GM12878 (cell line): ENCODE measurements at regions not wholly inside any gene's neighbourhood (a gene's known extent, or its start where the extent isn't known, plus 50 kb on each side); places are given as distances from the start of the nearest gene placed in this dataset.

Experiments used
- BACH1 ChIP-seq: fragments of 450-650 bp; IDR thresholded peaks from 2 replicates; pipeline ENCODE4 v1.6.1; 2017; ENCODE audit warnings: mild to moderate bottlenecking, borderline replicate concordance
- CBFB ChIP-seq: IDR thresholded peaks from 2 replicates; pipeline ENCODE4 v1.6.1; 2016; ENCODE audit warnings: antibody characterized with exemption, low read depth
- EP300 ChIP-seq, 2 experiments: fragments of 150-350 bp in 1 of 2; IDR thresholded peaks; 2 replicates each; pipeline ENCODE4 v1.6.1; 2011 to 2012; ENCODE audit warnings: low read depth in 2 of 2, low read length in 2 of 2, borderline replicate concordance in 1 of 2, improper control_type of control experiment in 1 of 2, inconsistent platforms in 1 of 2; ENCODE audit not compliant: control insufficient read depth in 1 of 2
- FOS ChIP-seq: IDR thresholded peaks from 3 replicates; pipeline ENCODE4 v1.6.1; 2011; ENCODE audit warnings: borderline replicate concordance; ENCODE audit not compliant: insufficient read length; ENCODE audit errors: extremely low read depth
- FOXK2 ChIP-seq: fragments of 450-650 bp; IDR thresholded peaks from 2 replicates; pipeline ENCODE4 v1.6.1; 2017; ENCODE audit warnings: mild to moderate bottlenecking, moderate library complexity
- IKZF1 ChIP-seq: fragments of 450-650 bp; conservative IDR thresholded peaks from 2 replicates; pipeline ENCODE4 v1.6.1; 2017; ENCODE audit warnings: antibody characterized with exemption, mild to moderate bottlenecking
- IRF3 ChIP-seq: fragments of 450-650 bp; IDR thresholded peaks from 2 replicates; pipeline ENCODE4 v1.6.1; 2014; ENCODE audit warnings: mild to moderate bottlenecking
- JUNB ChIP-seq: IDR thresholded peaks from 2 replicates; pipeline ENCODE4 v1.6.1; 2016; ENCODE audit warnings: antibody characterized with exemption, mild to moderate bottlenecking
- NR2F1 ChIP-seq: fragments of 450-650 bp; conservative IDR thresholded peaks from 2 replicates; pipeline ENCODE4 v1.6.1; 2017; ENCODE audit warnings: mild to moderate bottlenecking
- RB1 ChIP-seq: fragments of 450-650 bp; formaldehyde crosslinking; IDR thresholded peaks from 2 replicates; pipeline ENCODE4 v1.6.1; 2017; ENCODE audit warnings: mild to moderate bottlenecking, borderline replicate concordance
- RELB ChIP-seq: fragments of 450-650 bp; IDR thresholded peaks from 2 replicates; pipeline ENCODE4 v1.6.1; 2017; ENCODE audit warnings: low read depth, mild to moderate bottlenecking, moderate library complexity
- REST ChIP-seq: IDR thresholded peaks from 2 replicates; pipeline ENCODE4 v1.6.1; 2012; ENCODE audit warnings: mild to moderate bottlenecking, low read depth, low read length
- SMARCA5 ChIP-seq: fragments of 450-650 bp; IDR thresholded peaks from 2 replicates; pipeline ENCODE4 v1.6.1; 2017; ENCODE audit warnings: mild to moderate bottlenecking
- TCF3 ChIP-seq: IDR thresholded peaks from 2 replicates; pipeline ENCODE4 v1.6.1; 2012; ENCODE audit warnings: low read depth, mild to moderate bottlenecking, low read length, borderline replicate concordance; ENCODE audit not compliant: insufficient read depth
- ZBTB33 ChIP-seq: fragments of 450-650 bp; IDR thresholded peaks from 2 replicates; pipeline ENCODE4 v1.6.1; 2017; ENCODE audit warnings: mild to moderate bottlenecking
- ZNF24 ChIP-seq: fragments of 450-650 bp; IDR thresholded peaks from 2 replicates; pipeline ENCODE4 v1.6.1; 2017; ENCODE audit warnings: antibody characterized with exemption, mild to moderate bottlenecking

- peak; percentile 71; the same call in 1 of the 2 replicates for TF ChIP-seq REST
- no peak for TF ChIP-seq ZNF24
- no peak for TF ChIP-seq JUNB
- TF ChIP-seq SMARCA5: no peak
- TF ChIP-seq ZBTB33: no peak
- no peak for TF ChIP-seq IRF3
- peak; percentile 15; the same call in 1 of the 2 replicates for TF ChIP-seq RELB
- TF ChIP-seq FOS: no peak
- TF ChIP-seq RB1: no peak
- TF ChIP-seq EP300 (IDR thresholded peaks at IDR 0.05; ENCODE audit: borderline replicate concordance in 1 of 2, control insufficient read depth in 1 of 2, low read depth in 2 of 2, low read length in 2 of 2): no peak
- no peak for TF ChIP-seq FOXK2
- TF ChIP-seq BACH1: no peak
- no peak for TF ChIP-seq TCF3
- TF ChIP-seq NR2F1: no peak
- no peak for TF ChIP-seq CBFB
- peak; percentile 37; the same call in 1 of the 2 replicates for TF ChIP-seq IKZF1
These were observed 175.4 kb downstream of the MED10 start (continued) for GRCh38 chr5:6202968-6203365.
